ENCODE measurements at regions not wholly inside any gene's neighbourhood (a gene's known extent, or its start where the extent isn't known, plus 50 kb on each side); places are given as distances from the start of the nearest gene placed in this dataset.
"Not testable (repeated sequence)": the region's sequence is repeated elsewhere in the genome, so short reads cannot be mapped to it uniquely, and the experiment has no call there.

GRCh38 chr15:69615736-69616135 is 163.1 kb downstream of the RPLP1 start:
- no peak for DNase-seq (ENCODE audit: extremely low spot score)
- CTCF ChIA-PET = no interaction called here
- POLR2A ChIA-PET = no interaction called here
- TF ChIP-seq TARDBP (IDR thresholded peaks at IDR 0.05) (no peak), NFRKB (IDR thresholded peaks at IDR 0.05) (no peak), FOXM1 (IDR thresholded peaks at IDR 0.05; ENCODE audit: borderline replicate concordance) (no peak), CTBP1 (IDR thresholded peaks at IDR 0.05; ENCODE audit: borderline replicate concordance) (no peak), SUZ12 (IDR thresholded peaks at IDR 0.05) (no peak)

DNA sequence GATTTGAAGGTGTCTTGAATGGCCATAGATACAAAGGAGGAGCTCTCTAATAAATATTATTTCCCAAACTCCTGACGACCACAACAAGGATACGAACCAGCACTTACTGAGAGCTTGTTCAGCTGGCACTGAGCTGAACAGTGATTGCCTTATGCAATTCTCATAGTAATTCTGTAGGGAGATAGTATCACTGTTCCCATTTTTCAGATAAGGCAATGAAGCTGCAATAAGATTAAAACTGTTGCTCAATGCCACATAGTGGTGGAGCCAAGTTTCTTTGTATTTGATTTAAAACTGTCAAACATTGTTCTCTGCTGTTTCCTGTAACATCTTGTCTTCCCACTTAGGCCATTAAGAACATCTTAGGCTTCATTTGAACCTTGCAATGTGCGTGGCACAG is 163.9 kb downstream of the RPLP1 start:
- no peak for DNase-seq (ENCODE audit: extremely low spot score)
- ChIA-PET CTCF (interaction anchor here (0.7 kb wide), 1 partner anchor 129 kb away, joined by 3 read pairs; no protein-coding TSS in a partner anchor), POLR2A (interaction anchor here (0.6 kb wide), 1 partner anchor 201 kb away, joined by 3 read pairs; no protein-coding TSS in a partner anchor)
- TF ChIP-seq NFRKB (IDR thresholded peaks at IDR 0.05) = no peak
- no peak for TF ChIP-seq CTBP1 (IDR thresholded peaks at IDR 0.05; ENCODE audit: borderline replicate concordance)
- TF ChIP-seq ELF4 (IDR thresholded peaks at IDR 0.05) = no peak
- no peak for TF ChIP-seq ZNF384 (IDR thresholded peaks at IDR 0.05)
- TF ChIP-seq ARNT (IDR thresholded peaks at IDR 0.05) = no peak
- TF ChIP-seq LEF1 (IDR thresholded peaks at IDR 0.05; ENCODE audit: borderline replicate concordance) = no peak
- TF ChIP-seq, protein P1, sequence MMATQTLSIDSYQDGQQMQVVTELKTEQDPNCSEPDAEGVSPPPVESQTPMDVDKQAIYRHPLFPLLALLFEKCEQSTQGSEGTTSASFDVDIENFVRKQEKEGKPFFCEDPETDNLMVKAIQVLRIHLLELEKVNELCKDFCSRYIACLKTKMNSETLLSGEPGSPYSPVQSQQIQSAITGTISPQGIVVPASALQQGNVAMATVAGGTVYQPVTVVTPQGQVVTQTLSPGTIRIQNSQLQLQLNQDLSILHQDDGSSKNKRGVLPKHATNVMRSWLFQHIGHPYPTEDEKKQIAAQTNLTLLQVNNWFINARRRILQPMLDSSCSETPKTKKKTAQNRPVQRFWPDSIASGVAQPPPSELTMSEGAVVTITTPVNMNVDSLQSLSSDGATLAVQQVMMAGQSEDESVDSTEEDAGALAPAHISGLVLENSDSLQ (IDR thresholded peaks at IDR 0.05) = no peak
- TF ChIP-seq HDGF (IDR thresholded peaks at IDR 0.05; ENCODE audit: borderline replicate concordance) = no peak
- TF ChIP-seq FOXA1 (IDR thresholded peaks at IDR 0.05) = no peak
- TF ChIP-seq TARDBP (IDR thresholded peaks at IDR 0.05) = no peak
- TF ChIP-seq SUZ12 (IDR thresholded peaks at IDR 0.05) = no peak
- TF ChIP-seq FOXK2 (IDR thresholded peaks at IDR 0.05) = no peak
- no peak for TF ChIP-seq SP1 (IDR thresholded peaks at IDR 0.05)
- no peak for TF ChIP-seq L3MBTL2 (conservative IDR thresholded peaks at IDR 0.05)
- no peak for TF ChIP-seq BHLHE40 (IDR thresholded peaks at IDR 0.05; ENCODE audit: borderline replicate concordance)
- TF ChIP-seq FOXM1 (IDR thresholded peaks at IDR 0.05; ENCODE audit: borderline replicate concordance) = no peak

GRCh38 chr15:69617144-69617543 is 164.5 kb downstream of the RPLP1 start:
- CTCF ChIA-PET, POLR2A ChIA-PET: not testable (repeated sequence)

GRCh38 chr15:69623392-69624154 is 171.0 kb downstream of the RPLP1 start:
- TF ChIP-seq SUZ12 (IDR thresholded peaks at IDR 0.05) (no peak), ELF4 (IDR thresholded peaks at IDR 0.05) (no peak)
- CTCF ChIA-PET = no interaction called here
- POLR2A ChIA-PET = no interaction called here
- DNase-seq (ENCODE audit: extremely low spot score) = no peak

More at GRCh38 chr15:69617144-69617543, 164.5 kb downstream of the RPLP1 start:
- not testable (repeated sequence) for DNase-seq (ENCODE audit: extremely low spot score)

DNA sequence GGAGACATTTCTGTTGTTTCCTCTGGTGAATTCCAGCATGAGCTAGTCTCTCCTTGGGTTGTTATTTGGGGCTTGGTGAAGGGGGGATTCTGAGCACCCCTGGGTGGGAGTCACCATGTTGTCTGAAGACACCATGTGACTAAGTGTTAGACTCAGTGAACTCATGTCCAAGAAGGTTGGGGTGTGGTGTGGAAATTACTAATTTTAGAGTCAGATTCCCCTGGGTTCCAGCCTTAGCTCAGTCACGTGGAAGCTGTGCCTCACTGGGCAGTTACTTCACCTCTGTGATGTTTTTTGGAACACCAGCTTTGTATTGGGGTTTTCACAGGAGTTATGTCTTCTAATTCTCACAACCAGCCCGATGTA is 171.5 kb downstream of the RPLP1 start:
- DNase-seq (ENCODE audit: extremely low spot score) = no peak
- no peak for TF ChIP-seq L3MBTL2 (conservative IDR thresholded peaks at IDR 0.05)
- TF ChIP-seq FOXM1 (IDR thresholded peaks at IDR 0.05; ENCODE audit: borderline replicate concordance) = no peak
- CTCF ChIA-PET = no interaction called here
- POLR2A ChIA-PET = no interaction called here

DNA sequence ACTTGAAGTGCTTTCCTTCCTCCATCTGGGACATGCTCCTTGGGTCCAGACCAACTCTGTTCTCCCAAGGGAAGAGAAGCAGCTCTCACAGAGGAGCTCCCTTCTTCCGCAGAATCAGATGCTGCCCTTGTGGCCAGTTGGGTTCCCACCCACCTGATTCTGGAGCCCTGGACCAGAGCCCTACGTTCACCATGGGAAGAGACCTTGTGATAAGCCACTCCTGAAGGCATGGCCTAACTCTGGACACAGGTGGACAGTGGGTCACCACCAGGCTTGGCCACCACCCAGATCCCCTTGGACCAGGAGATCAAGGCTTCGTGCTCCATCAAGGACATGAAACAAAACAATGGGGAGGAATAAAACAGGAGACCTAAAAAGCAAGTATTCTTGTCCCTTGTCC is 172.2 kb downstream of the RPLP1 start:
- TF ChIP-seq L3MBTL2 (conservative IDR thresholded peaks at IDR 0.05) = no peak
- ChIA-PET CTCF (no interaction called here), POLR2A (no interaction called here)
- no peak for DNase-seq (ENCODE audit: extremely low spot score)

DNA sequence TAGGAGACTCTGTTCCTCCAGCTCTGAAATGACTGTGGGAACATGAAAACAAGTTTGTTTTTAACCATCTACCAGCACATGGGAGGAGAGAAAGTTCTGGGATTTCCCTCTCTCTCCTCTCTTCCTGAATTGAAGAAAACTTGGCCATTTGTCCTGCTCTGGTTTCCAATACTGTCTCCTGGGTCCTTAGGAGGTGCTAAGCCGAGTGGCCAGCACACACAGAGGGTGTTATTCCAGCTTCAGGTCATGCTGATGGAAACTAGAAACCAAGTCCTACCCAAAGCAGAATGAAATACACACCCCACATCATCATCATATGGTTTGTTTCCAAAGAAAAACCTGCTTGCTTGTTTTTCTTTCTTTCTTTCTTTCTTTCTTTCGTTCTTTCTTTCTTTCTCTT is 172.7 kb downstream of the RPLP1 start:
- no peak for TF ChIP-seq SP1 (IDR thresholded peaks at IDR 0.05)
- no peak for TF ChIP-seq LEF1 (IDR thresholded peaks at IDR 0.05; ENCODE audit: borderline replicate concordance)
- TF ChIP-seq NFRKB (IDR thresholded peaks at IDR 0.05) = no peak
- no peak for TF ChIP-seq FOXM1 (IDR thresholded peaks at IDR 0.05; ENCODE audit: borderline replicate concordance)
- TF ChIP-seq, protein P1 (IDR thresholded peaks at IDR 0.05) = no peak
- no peak for TF ChIP-seq ELF4 (IDR thresholded peaks at IDR 0.05)
- TF ChIP-seq FOXA1 (IDR thresholded peaks at IDR 0.05) = no peak
- TF ChIP-seq CTBP1 (IDR thresholded peaks at IDR 0.05; ENCODE audit: borderline replicate concordance) = no peak
- no peak for TF ChIP-seq ARNT (IDR thresholded peaks at IDR 0.05)
- TF ChIP-seq TARDBP (IDR thresholded peaks at IDR 0.05) = no peak
- no peak for TF ChIP-seq L3MBTL2 (conservative IDR thresholded peaks at IDR 0.05)
- TF ChIP-seq FOXK2 (IDR thresholded peaks at IDR 0.05) = no peak
- no peak for TF ChIP-seq SUZ12 (IDR thresholded peaks at IDR 0.05)
- no peak for TF ChIP-seq ZNF384 (IDR thresholded peaks at IDR 0.05)
- ChIA-PET CTCF (no interaction called here), POLR2A (no interaction called here)
- no peak for DNase-seq (ENCODE audit: extremely low spot score)

Data from HEK293T (cell line).